IPS-20b (cell line): ENCODE measurements at regions not wholly inside any gene's neighbourhood (a gene's known extent, or its start where the extent isn't known, plus 50 kb on each side); places are given as distances from the start of the nearest gene placed in this dataset.
"Not testable (repeated sequence)": the region's sequence is repeated elsewhere in the genome, so short reads cannot be mapped to it uniquely, and the experiment has no call there.

ENCODE experiments used
- H3K27ac ChIP-seq: one replicate; pipeline ENCODE4 v1.5.1; 2013; ENCODE audit warnings: low read length
- H3K27me3 ChIP-seq: 2 replicates; pipeline ENCODE4 v1.6.1; 2013; ENCODE audit warnings: mild to moderate bottlenecking, low read length, inconsistent platforms; ENCODE audit not compliant: insufficient read depth
- H3K36me3 ChIP-seq: 2 replicates; pipeline ENCODE4 v1.6.1; 2013; ENCODE audit warnings: low read depth, mild to moderate bottlenecking, inconsistent platforms, low read length, moderate library complexity; ENCODE audit not compliant: insufficient read depth
- H3K4me1 ChIP-seq: 2 replicates; pipeline ENCODE4 v1.6.1; 2013; ENCODE audit warnings: mild to moderate bottlenecking, control low read depth, inconsistent platforms, low read length, moderate library complexity; ENCODE audit not compliant: insufficient read depth
- H3K4me3 ChIP-seq: 2 replicates; pipeline ENCODE4 v1.5.1; 2013; ENCODE audit warnings: mild to moderate bottlenecking, low read length, inconsistent platforms
- H3K9ac ChIP-seq: 2 replicates; pipeline ENCODE4 v1.6.1; 2013; ENCODE audit warnings: low read depth, mild to moderate bottlenecking, inconsistent platforms, low read length, moderate library complexity
- H3K9me3 ChIP-seq: 2 replicates; pipeline ENCODE4 v1.6.1; 2013; ENCODE audit warnings: mild to moderate bottlenecking, low read depth, low read length, inconsistent platforms; ENCODE audit not compliant: insufficient read depth

DNA sequence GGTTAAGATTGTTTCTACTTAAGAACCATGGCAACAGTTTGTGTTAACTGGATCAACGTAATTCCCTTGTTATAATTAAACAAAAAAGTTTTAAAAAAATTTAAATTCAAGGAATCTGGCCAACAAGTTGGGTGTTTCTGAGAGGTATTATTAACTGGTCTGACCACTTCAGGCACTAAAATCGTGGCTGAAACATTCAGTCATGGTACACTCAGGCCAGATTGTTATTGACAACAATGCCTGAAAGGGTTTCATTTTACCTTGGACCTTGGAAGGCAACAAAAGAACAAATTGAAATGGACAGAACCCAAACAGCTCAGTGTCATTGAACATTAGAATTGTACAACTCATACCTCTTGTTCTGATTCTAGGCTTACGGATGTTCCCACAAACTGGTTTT is 103.3 kb upstream of the ARMC3 start:
- Histone ChIP-seq H3K9ac (no peak overlapping the region), H3K4me1 (no peaks in the 10 kb centered on the region), H3K4me3 (no peak overlapping the region), H3K9me3 (no peaks in the 10 kb centered on the region), H3K27ac (no peak overlapping the region), H3K36me3 (no peaks in the 10 kb centered on the region), H3K27me3 (no peaks in the 10 kb centered on the region)

DNA sequence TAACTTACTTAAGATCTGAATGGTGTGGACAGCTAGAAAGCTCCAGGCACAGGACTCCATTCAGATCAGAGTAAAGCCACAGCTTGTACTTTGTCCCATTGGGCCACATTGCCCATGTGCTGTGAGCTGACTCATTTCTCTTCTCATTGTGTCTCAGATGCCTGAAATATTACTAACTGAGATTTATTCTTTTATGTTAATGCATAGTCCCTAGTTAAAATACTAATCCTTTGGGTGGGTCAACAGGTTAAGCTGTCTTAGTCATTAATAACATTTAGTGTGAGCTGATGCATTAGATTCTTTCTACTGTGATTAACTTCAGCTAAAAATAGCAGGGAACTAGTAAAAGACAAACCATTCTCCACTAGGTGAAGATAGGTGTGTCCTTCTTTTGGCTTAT is 104.7 kb upstream of the ARMC3 start:
- no peaks in the 10 kb centered on the region for H3K27me3 ChIP-seq
- no peaks in the 10 kb centered on the region for H3K9me3 ChIP-seq
- H3K4me3 ChIP-seq = no peak overlapping the region
- H3K4me1 ChIP-seq = no peaks in the 10 kb centered on the region
- H3K36me3 ChIP-seq = no peaks in the 10 kb centered on the region
- no peak overlapping the region for H3K9ac ChIP-seq
- H3K27ac ChIP-seq = no peak overlapping the region

GRCh38 chr10:22821921-22822320 is 105.9 kb upstream of the ARMC3 start:
- H3K27ac ChIP-seq = not testable (repeated sequence)

GRCh38 chr10:22821501-22821900 is 106.4 kb upstream of the ARMC3 start:
- Histone ChIP-seq H3K27ac (no peak overlapping the region), H3K27me3 (no peaks in the 10 kb centered on the region), H3K4me1 (no peaks in the 10 kb centered on the region), H3K9me3 (no peaks in the 10 kb centered on the region), H3K36me3 (no peaks in the 10 kb centered on the region), H3K9ac (no peak overlapping the region), H3K4me3 (no peak overlapping the region)

More at GRCh38 chr10:22821921-22822320, 105.9 kb upstream of the ARMC3 start:
- H3K4me3 ChIP-seq, H3K36me3 ChIP-seq, H3K27me3 ChIP-seq, H3K9ac ChIP-seq, H3K9me3 ChIP-seq, H3K4me1 ChIP-seq: not testable (repeated sequence)

- Histone ChIP-seq H3K9ac (no peak overlapping the region), H3K27ac (no peak overlapping the region)
Measured at GRCh38 chr10:22816298-22816653, 101.9 kb upstream of the PIP4K2A start.

DNA sequence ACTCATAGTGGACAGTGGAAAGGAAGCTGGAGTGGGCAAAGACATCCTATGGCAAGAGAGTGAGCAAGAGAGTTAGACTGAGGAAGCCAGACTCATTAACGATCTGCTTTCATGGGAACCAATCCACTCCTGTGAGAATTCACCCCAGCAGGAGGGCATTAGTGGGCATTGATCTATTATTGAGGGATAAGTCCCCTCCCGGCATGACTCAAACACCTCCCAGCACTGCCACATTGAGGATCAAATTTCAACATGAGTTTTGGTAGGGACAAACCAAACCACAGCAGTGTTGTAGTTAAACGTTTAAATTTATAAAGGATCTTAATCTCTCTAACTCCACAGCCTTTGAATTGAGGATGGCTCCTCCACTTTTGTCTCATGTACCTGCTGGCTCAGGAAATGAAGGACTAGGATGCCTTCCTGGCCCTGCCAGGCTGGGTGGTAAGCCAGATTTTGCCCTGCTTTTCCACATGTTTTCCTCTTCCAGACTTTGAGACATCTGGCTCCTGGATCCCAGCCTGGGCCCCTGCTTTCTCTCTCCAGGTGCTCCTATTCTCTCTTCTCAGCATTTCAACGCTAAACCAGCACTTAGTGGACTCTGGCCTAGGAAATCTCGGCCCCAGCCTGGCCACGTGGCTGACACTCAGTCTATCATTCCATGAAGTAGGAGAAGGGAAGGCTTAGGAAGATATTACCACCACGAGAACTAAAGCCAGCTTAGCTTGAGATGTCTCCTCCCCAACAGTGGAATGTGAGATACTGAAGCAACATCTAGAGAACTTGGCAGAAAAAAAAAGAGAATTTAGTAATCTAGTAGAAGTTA is 96.5 kb upstream of the PIP4K2A start:
- peak overlapping the region; percentile 39 for H3K4me3 ChIP-seq
- H3K27ac ChIP-seq = no peak overlapping the region
- no peaks in the 10 kb centered on the region for H3K9me3 ChIP-seq
- H3K27me3 ChIP-seq = peaks cover 17% of the 10 kb centered on the region
- H3K4me1 ChIP-seq = peaks cover 5% of the 10 kb centered on the region; the same call in 1 of the 2 replicates
- H3K36me3 ChIP-seq = no peaks in the 10 kb centered on the region
- H3K9ac ChIP-seq = no peak overlapping the region

More at GRCh38 chr10:22816298-22816653, 101.9 kb upstream of the PIP4K2A start:
- no peak overlapping the region for H3K4me3 ChIP-seq
- H3K9me3 ChIP-seq = no peaks in the 10 kb centered on the region
- H3K4me1 ChIP-seq = no peaks in the 10 kb centered on the region; the same call in 1 of the 2 replicates
- peaks cover 17% of the 10 kb centered on the region for H3K27me3 ChIP-seq
- no peaks in the 10 kb centered on the region for H3K36me3 ChIP-seq

GRCh38 chr10:22807238-22807637 is 92.9 kb upstream of the PIP4K2A start:
- peaks cover 5% of the 10 kb centered on the region; the same call in 1 of the 2 replicates for H3K4me1 ChIP-seq
- H3K27me3 ChIP-seq = peaks cover 5% of the 10 kb centered on the region
- no peak overlapping the region for H3K4me3 ChIP-seq
- no peak overlapping the region for H3K9ac ChIP-seq
- H3K36me3 ChIP-seq = no peaks in the 10 kb centered on the region
- no peak overlapping the region for H3K27ac ChIP-seq
- H3K9me3 ChIP-seq = no peaks in the 10 kb centered on the region

- no peaks in the 10 kb centered on the region for H3K9me3 ChIP-seq
- no peak overlapping the region for H3K4me3 ChIP-seq
- no peak overlapping the region for H3K9ac ChIP-seq
- H3K27ac ChIP-seq = no peak overlapping the region
- H3K36me3 ChIP-seq = no peaks in the 10 kb centered on the region
- no peaks in the 10 kb centered on the region for H3K27me3 ChIP-seq
- H3K4me1 ChIP-seq = no peaks in the 10 kb centered on the region; the same call in 1 of the 2 replicates
Measured at GRCh38 chr10:22805304-22805703, 90.9 kb upstream of the PIP4K2A start.

DNA sequence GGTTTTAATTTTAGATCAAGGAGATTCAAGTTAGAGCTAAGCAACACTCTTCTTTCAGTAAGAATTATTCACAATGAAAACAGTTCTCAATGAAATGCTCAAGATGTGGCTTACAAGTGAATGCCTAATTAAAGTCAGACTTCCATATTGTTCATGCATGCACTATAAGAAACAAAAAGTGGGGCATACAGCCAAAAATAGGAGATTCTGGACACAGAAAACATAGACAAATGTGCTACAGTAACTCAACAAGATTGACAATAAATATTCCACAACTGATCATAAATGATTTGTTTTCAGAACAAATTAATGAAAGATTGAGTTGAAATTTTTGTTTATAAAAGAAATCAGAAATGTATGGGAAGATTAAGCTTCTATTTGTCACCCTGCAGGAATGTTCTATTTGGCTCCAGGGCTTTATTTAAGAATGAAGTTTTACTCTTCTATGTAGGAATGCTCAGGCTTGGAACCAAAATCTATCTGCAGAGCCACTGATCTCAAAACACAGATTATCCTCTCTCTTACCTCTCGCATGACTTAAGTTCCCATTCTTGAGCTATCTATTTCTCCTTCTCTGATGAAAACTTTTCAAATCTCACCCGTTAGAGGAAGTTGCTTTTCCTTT is 89.0 kb upstream of the PIP4K2A start:
- H3K27me3 ChIP-seq = no peaks in the 10 kb centered on the region
- H3K9ac ChIP-seq = no peak overlapping the region
- H3K36me3 ChIP-seq = no peaks in the 10 kb centered on the region
- H3K9me3 ChIP-seq = no peaks in the 10 kb centered on the region
- H3K4me1 ChIP-seq = no peaks in the 10 kb centered on the region
- no peak overlapping the region for H3K27ac ChIP-seq
- no peak overlapping the region for H3K4me3 ChIP-seq

DNA sequence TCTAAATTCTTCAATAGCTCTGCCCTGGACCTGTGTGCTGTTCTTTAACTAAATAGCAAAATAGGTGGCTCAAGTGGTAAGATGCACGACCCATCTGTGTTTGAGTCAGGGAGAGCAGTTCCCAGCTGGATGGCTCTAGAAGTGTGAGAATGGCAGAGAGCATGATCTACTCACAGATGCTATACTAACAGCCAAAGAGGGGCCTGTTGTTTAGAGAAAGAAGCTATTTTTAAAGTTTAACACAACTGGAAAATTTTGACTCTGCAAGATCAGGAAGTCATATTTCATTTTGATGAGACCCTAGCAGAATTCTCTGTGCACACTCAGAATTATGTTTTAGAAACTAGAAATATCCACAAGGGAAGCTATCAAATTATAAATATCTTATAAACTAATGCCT is 87.4 kb upstream of the PIP4K2A start:
- Histone ChIP-seq H3K9ac (no peak overlapping the region), H3K36me3 (no peaks in the 10 kb centered on the region), H3K4me3 (no peak overlapping the region), H3K27me3 (no peaks in the 10 kb centered on the region), H3K9me3 (no peaks in the 10 kb centered on the region), H3K4me1 (no peaks in the 10 kb centered on the region), H3K27ac (no peak overlapping the region)

DNA sequence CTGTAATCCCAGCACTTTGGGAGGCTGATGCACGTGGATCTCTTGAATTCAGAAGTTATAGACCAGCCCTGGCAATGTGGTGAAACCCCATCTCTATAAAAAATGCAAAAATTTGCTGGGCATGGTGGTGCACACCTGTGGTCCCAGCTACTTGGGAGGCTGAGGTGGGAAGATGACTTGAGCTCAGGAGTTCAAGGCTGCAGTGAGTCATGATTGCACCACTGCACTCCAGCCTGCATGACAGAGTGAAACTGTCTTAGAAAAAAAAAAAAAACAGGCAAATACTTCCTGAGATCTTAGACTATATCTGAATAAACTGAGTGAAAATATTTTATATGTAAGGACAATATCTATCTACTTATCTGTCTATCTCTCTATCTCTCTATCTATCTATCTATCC is 83.4 kb upstream of the PIP4K2A start:
- not testable (repeated sequence) for H3K4me1 ChIP-seq, H3K9ac ChIP-seq, H3K27me3 ChIP-seq, H3K36me3 ChIP-seq, H3K9me3 ChIP-seq, H3K4me3 ChIP-seq, H3K27ac ChIP-seq

GRCh38 chr10:22795546-22795945 is 81.2 kb upstream of the PIP4K2A start:
- Histone ChIP-seq H3K4me3 (no peak overlapping the region), H3K9ac (no peak overlapping the region), H3K9me3 (no peaks in the 10 kb centered on the region), H3K27me3 (no peaks in the 10 kb centered on the region), H3K27ac (no peak overlapping the region), H3K4me1 (no peaks in the 10 kb centered on the region), H3K36me3 (no peaks in the 10 kb centered on the region)
